Astrocyte (in vitro differentiated cells and primary cell): ENCODE measurements at regions not wholly inside any gene's neighbourhood (a gene's known extent, or its start where the extent isn't known, plus 50 kb on each side); places are given as distances from the start of the nearest gene placed in this dataset.

ENCODE experiments used
- DNase-seq: peaks from one replicate; pipeline ENCODE4 v3.0.0-alpha.2; 2010; ENCODE audit warnings: low read depth
- FAIRE-seq: peaks from 2 replicates; lab custom pipeline; 2011; peaks lifted over from hg19 to GRCh38; lab: Jason Lieb, UNC
- H2AFZ ChIP-seq: 2 replicates; pipeline ENCODE4 v1.6.0; 2012; ENCODE audit warnings: low read depth, low read length, inconsistent platforms
- H3K27ac ChIP-seq: 2 replicates; pipeline ENCODE4 v1.5.1; 2011; ENCODE audit warnings: low read depth, low read length, inconsistent platforms
- H3K27me3 ChIP-seq: 2 replicates; pipeline ENCODE4 v1.6.0; 2011; ENCODE audit warnings: low read length, inconsistent platforms; ENCODE audit not compliant: insufficient read depth
- H3K36me3 ChIP-seq: 2 replicates; pipeline ENCODE4 v1.5.1; 2011; ENCODE audit warnings: low read length, inconsistent platforms; ENCODE audit not compliant: insufficient read depth
- H3K4me1 ChIP-seq: 2 replicates; pipeline ENCODE4 v1.5.1; 2011; ENCODE audit warnings: low read length, inconsistent platforms; ENCODE audit not compliant: insufficient read depth
- H3K4me2 ChIP-seq: 2 replicates; pipeline ENCODE4 v1.6.0; 2012; ENCODE audit warnings: low read length, inconsistent platforms
- H3K4me3 ChIP-seq: 2 replicates; pipeline ENCODE4 v1.5.1; 2011; ENCODE audit warnings: low read depth, mild to moderate bottlenecking, low read length, inconsistent platforms; ENCODE audit not compliant: insufficient read depth
- H3K79me2 ChIP-seq: 2 replicates; pipeline ENCODE4 v1.6.0; 2012; ENCODE audit warnings: mild to moderate bottlenecking, low read length, inconsistent platforms; ENCODE audit not compliant: insufficient read depth
- H3K9ac ChIP-seq: 2 replicates; pipeline ENCODE4 v1.6.0; 2012; ENCODE audit warnings: mild to moderate bottlenecking, low read length, inconsistent platforms
- H3K9me3 ChIP-seq: 2 replicates; pipeline ENCODE4 v1.5.1; 2012; ENCODE audit warnings: low read depth, mild to moderate bottlenecking, low read length, inconsistent platforms; ENCODE audit not compliant: insufficient read depth
- H4K20me1 ChIP-seq: 2 replicates; pipeline ENCODE4 v1.6.0; 2012; ENCODE audit warnings: low read length, inconsistent platforms; ENCODE audit not compliant: insufficient read depth
- H3K27ac Mint-ChIP-seq: one replicate; pipeline ENCODE4 v1.8.0; 2021; ENCODE audit warnings: mild to moderate bottlenecking, mixed read lengths; ENCODE audit not compliant: unreplicated experiment
- H3K27me3 Mint-ChIP-seq: one replicate; pipeline ENCODE4 v1.8.0; 2021; ENCODE audit warnings: low read depth, mixed read lengths; ENCODE audit not compliant: unreplicated experiment
- H3K36me3 Mint-ChIP-seq: one replicate; pipeline ENCODE4 v1.8.0; 2021; ENCODE audit warnings: low read depth, mixed read lengths; ENCODE audit not compliant: unreplicated experiment
- H3K4me1 Mint-ChIP-seq: one replicate; pipeline ENCODE4 v1.8.0; 2021; ENCODE audit warnings: low read depth, mixed read lengths; ENCODE audit not compliant: unreplicated experiment
- H3K4me3 Mint-ChIP-seq: one replicate; pipeline ENCODE4 v1.8.0; 2021; ENCODE audit warnings: mild to moderate bottlenecking, moderate library complexity, mixed read lengths; ENCODE audit not compliant: unreplicated experiment
- H3K9me3 Mint-ChIP-seq: one replicate; pipeline ENCODE4 v1.8.0; 2021; ENCODE audit warnings: mild to moderate bottlenecking, mixed read lengths; ENCODE audit not compliant: unreplicated experiment
- EZH2 ChIP-seq: IDR thresholded peaks from 2 replicates; pipeline ENCODE4 v1.6.1; 2012; ENCODE audit warnings: mild to moderate bottlenecking, low read length, inconsistent platforms; ENCODE audit not compliant: insufficient read depth
- TF ChIP-seq, protein P1 (sequence below): IDR thresholded peaks from 2 replicates; pipeline ENCODE4 v1.5.1; 2011; ENCODE audit warnings: low read depth, mild to moderate bottlenecking, inconsistent platforms, low read length, moderate library complexity; ENCODE audit not compliant: insufficient read depth

DNA sequence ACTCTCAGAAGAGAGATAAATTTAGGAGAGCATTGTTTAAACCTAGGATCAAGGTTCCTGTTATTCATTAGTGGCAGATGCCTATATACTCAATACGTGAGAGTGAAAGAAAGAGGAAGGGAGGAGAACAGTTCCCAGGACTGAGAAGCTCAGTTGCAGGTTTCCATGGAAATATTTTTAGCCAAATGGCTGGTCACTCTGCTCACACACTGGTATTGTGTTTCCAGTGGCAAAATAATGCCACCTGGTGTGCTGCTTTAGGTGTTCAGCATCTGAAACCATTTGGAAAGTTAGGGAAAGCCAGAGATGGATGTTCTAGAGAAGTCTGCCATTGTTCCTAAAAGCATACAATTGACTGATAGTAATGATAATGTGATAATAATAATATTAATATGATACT is 827.7 kb downstream of the SORCS3 start:
- peaks cover 2% of the 10 kb centered on the region for H3K9me3 Mint-ChIP-seq
- H3K9ac ChIP-seq: no peak overlapping the region
- FAIRE-seq: no peak
- no peak overlapping the region for H3K4me2 ChIP-seq
- no peak overlapping the region for H3K4me3 ChIP-seq
- no peaks in the 10 kb centered on the region for H3K4me1 Mint-ChIP-seq
- no peaks in the 10 kb centered on the region for H4K20me1 ChIP-seq
- H3K27ac ChIP-seq: no peak overlapping the region
- no peaks in the 10 kb centered on the region for H3K9me3 ChIP-seq
- no peak overlapping the region for H3K4me3 Mint-ChIP-seq
- no peaks in the 10 kb centered on the region for H3K79me2 ChIP-seq
- H3K36me3 Mint-ChIP-seq: no peaks in the 10 kb centered on the region
- H2AFZ ChIP-seq: no peak overlapping the region
- H3K27me3 ChIP-seq: no peaks in the 10 kb centered on the region
- no peaks in the 10 kb centered on the region for H3K36me3 ChIP-seq
- TF ChIP-seq, protein P1, sequence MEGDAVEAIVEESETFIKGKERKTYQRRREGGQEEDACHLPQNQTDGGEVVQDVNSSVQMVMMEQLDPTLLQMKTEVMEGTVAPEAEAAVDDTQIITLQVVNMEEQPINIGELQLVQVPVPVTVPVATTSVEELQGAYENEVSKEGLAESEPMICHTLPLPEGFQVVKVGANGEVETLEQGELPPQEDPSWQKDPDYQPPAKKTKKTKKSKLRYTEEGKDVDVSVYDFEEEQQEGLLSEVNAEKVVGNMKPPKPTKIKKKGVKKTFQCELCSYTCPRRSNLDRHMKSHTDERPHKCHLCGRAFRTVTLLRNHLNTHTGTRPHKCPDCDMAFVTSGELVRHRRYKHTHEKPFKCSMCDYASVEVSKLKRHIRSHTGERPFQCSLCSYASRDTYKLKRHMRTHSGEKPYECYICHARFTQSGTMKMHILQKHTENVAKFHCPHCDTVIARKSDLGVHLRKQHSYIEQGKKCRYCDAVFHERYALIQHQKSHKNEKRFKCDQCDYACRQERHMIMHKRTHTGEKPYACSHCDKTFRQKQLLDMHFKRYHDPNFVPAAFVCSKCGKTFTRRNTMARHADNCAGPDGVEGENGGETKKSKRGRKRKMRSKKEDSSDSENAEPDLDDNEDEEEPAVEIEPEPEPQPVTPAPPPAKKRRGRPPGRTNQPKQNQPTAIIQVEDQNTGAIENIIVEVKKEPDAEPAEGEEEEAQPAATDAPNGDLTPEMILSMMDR: no peak
- TF ChIP-seq EZH2: no peak
- no peaks in the 10 kb centered on the region for H3K4me1 ChIP-seq
- no peaks in the 10 kb centered on the region for H3K27me3 Mint-ChIP-seq
- H3K27ac Mint-ChIP-seq: no peak overlapping the region
- DNase-seq: no peak

DNA sequence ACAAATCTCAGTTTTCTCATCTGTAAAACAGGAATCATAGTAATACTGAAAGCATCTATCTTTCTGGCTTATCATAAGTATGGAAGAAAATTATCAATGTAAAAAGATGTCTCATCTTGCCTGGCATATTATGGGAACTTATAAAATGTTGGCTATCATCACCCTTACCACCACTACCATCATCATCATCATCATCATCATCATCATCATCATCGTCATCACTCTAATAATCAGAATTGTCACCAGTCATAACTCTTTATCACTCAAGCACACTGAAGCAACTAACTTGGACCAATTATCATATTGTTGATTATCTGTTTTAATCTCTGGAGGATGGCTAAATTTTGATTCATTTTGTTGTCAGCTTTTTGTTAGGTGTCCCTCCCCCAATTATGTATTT is 825.4 kb downstream of the SORCS3 start:
- H3K27me3 ChIP-seq: no peaks in the 10 kb centered on the region
- no peaks in the 10 kb centered on the region for H3K4me1 ChIP-seq
- no peak for FAIRE-seq
- no peak overlapping the region for H3K4me3 ChIP-seq
- no peaks in the 10 kb centered on the region for H3K27me3 Mint-ChIP-seq
- no peaks in the 10 kb centered on the region for H3K4me1 Mint-ChIP-seq
- no peak for TF ChIP-seq EZH2
- TF ChIP-seq, protein P1: no peak
- H2AFZ ChIP-seq: no peak overlapping the region
- DNase-seq: no peak
- H3K9me3 Mint-ChIP-seq: peaks cover 1% of the 10 kb centered on the region
- H3K4me3 Mint-ChIP-seq: no peak overlapping the region
- H3K36me3 Mint-ChIP-seq: no peaks in the 10 kb centered on the region
- no peak overlapping the region for H3K9ac ChIP-seq
- H3K9me3 ChIP-seq: no peaks in the 10 kb centered on the region
- no peaks in the 10 kb centered on the region for H3K36me3 ChIP-seq
- no peaks in the 10 kb centered on the region for H4K20me1 ChIP-seq
- H3K27ac ChIP-seq: no peak overlapping the region
- H3K27ac Mint-ChIP-seq: no peak overlapping the region
- H3K79me2 ChIP-seq: no peaks in the 10 kb centered on the region
- no peak overlapping the region for H3K4me2 ChIP-seq

DNA sequence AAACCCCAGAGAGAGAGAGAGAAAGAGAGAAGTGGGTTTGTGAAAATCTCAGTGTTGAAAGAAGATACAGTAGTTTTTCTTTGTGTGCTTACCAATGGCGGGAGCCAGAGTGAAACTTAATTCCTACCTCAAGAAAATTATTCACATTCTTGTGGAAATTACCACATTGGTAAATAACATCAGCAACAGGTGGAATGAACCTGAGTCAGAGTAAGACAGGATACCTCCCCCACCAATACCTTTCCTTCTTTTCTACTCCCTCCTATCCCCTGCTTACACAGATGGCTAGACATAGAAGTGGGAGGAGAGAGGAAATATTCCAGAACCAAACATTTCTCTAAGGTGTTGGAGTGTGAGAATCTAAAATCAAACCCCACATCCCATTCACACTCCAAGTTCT is 793.9 kb downstream of the SORCS3 start:
- Mint-ChIP-seq H3K4me1 (no peaks in the 10 kb centered on the region), H3K9me3 (no peaks in the 10 kb centered on the region), H3K4me3 (no peak overlapping the region), H3K27ac (no peak overlapping the region), H3K27me3 (no peaks in the 10 kb centered on the region), H3K36me3 (no peaks in the 10 kb centered on the region)
- no peak overlapping the region for H3K9ac ChIP-seq
- H2AFZ ChIP-seq: no peak overlapping the region
- H3K27me3 ChIP-seq: no peaks in the 10 kb centered on the region
- H3K27ac ChIP-seq: no peak overlapping the region
- no peaks in the 10 kb centered on the region for H3K4me1 ChIP-seq
- H3K9me3 ChIP-seq: no peaks in the 10 kb centered on the region
- H3K36me3 ChIP-seq: no peaks in the 10 kb centered on the region
- no peaks in the 10 kb centered on the region for H3K79me2 ChIP-seq
- no peak overlapping the region for H3K4me3 ChIP-seq
- FAIRE-seq: no peak
- no peak overlapping the region for H3K4me2 ChIP-seq
- TF ChIP-seq EZH2: no peak
- TF ChIP-seq, protein P1: no peak
- DNase-seq: no peak
- no peaks in the 10 kb centered on the region for H4K20me1 ChIP-seq
